NCI-H2171 treated with DMSO at 0.1 percent for 48 hours (cell line): ENCODE measurements at regions not wholly inside any gene's neighbourhood (a gene's known extent, or its start where the extent isn't known, plus 50 kb on each side); places are given as distances from the start of the nearest gene placed in this dataset.
"Not testable (repeated sequence)": the region's sequence is repeated elsewhere in the genome, so short reads cannot be mapped to it uniquely, and the experiment has no call there.

Source experiments
- DNase-seq: peaks from one replicate; lab custom pipeline; 2025; lab: John Stamatoyannopoulos, UW

- no peak for DNase-seq
These were observed 65.8 kb downstream of the MTX3 start for GRCh38 chr5:79924936-79925893.

GRCh38 chr5:79923431-79923830 is 67.6 kb downstream of the MTX3 start:
- DNase-seq, result no peak

GRCh38 chr5:79922626-79923025 is 68.4 kb downstream of the MTX3 start:
- no peak for DNase-seq

- DNase-seq, result not testable (repeated sequence)
These were observed 83.6 kb downstream of the MTX3 start for GRCh38 chr5:79907452-79907851.

- not testable (repeated sequence) for DNase-seq
These were observed 88.5 kb downstream of the MTX3 start for GRCh38 chr5:79902571-79902970.

- DNase-seq, result no peak
These were observed 89.4 kb downstream of the MTX3 start for GRCh38 chr5:79901631-79902030.

GRCh38 chr5:79898611-79899010 is 92.5 kb downstream of the MTX3 start:
- DNase-seq, result no peak

GRCh38 chr5:79893976-79894375 is 97.1 kb downstream of the MTX3 start:
- DNase-seq, result no peak

- no peak for DNase-seq
These were observed 97.6 kb downstream of the MTX3 start for GRCh38 chr5:79893485-79893884.

- no peak for DNase-seq
These were observed 100.2 kb downstream of the MTX3 start for GRCh38 chr5:79890930-79891249.

GRCh38 chr5:79890119-79890929 is 100.7 kb downstream of the MTX3 start:
- no peak for DNase-seq

- DNase-seq, result no peak
These were observed 102.4 kb downstream of the MTX3 start for GRCh38 chr5:79888643-79889042.

- DNase-seq, result peak; percentile 85
These were observed 104.0 kb downstream of the MTX3 start for GRCh38 chr5:79886925-79887655.

- peak; percentile 75 for DNase-seq
These were observed 104.6 kb downstream of the MTX3 start for GRCh38 chr5:79886456-79886855.

- DNase-seq, result not testable (repeated sequence)
These were observed 111.2 kb downstream of the MTX3 start for GRCh38 chr5:79879880-79880279.

- DNase-seq, result no peak
These were observed 112.2 kb downstream of the MTX3 start for GRCh38 chr5:79878721-79879336.

GRCh38 chr5:79878136-79878679 is 112.9 kb downstream of the MTX3 start:
- DNase-seq, result no peak

GRCh38 chr5:79876456-79876855 is 114.6 kb downstream of the MTX3 start:
- DNase-seq, result no peak

- no peak for DNase-seq
These were observed 115.8 kb downstream of the MTX3 start for GRCh38 chr5:79875230-79875629.

GRCh38 chr5:79873187-79873586 is 117.9 kb downstream of the MTX3 start:
- DNase-seq, result no peak

- DNase-seq, result no peak
These were observed 118.8 kb downstream of the MTX3 start for GRCh38 chr5:79872291-79872690.
